Neuron (in vitro differentiated cells): ENCODE measurements at regions not wholly inside any gene's neighbourhood (a gene's known extent, or its start where the extent isn't known, plus 50 kb on each side); places are given as distances from the start of the nearest gene placed in this dataset.

ENCODE experiments used
- H2AFZ ChIP-seq: one replicate; pipeline ENCODE4 v1.6.1; 2013; ENCODE audit warnings: low read depth, mild to moderate bottlenecking, inconsistent platforms, low read length, moderate library complexity
- H3K27me3 ChIP-seq: one replicate; pipeline ENCODE4 v1.6.1; 2013; ENCODE audit warnings: low read length; ENCODE audit not compliant: insufficient read depth
- H3K36me3 ChIP-seq: one replicate; pipeline ENCODE4 v1.6.1; 2013; ENCODE audit warnings: low read length; ENCODE audit not compliant: insufficient read depth
- H3K4me1 ChIP-seq: one replicate; pipeline ENCODE4 v1.6.1; 2013; ENCODE audit warnings: low read length; ENCODE audit not compliant: insufficient read depth
- H3K4me3 ChIP-seq: 2 replicates; pipeline ENCODE4 v1.5.1; 2013; ENCODE audit warnings: mild to moderate bottlenecking, low read length, moderate library complexity
- H3K9me3 ChIP-seq: one replicate; pipeline ENCODE4 v1.6.1; 2013; ENCODE audit warnings: low read length

GRCh38 chr13:50523307-50523706, 320.2 kb downstream of the DLEU7 start:
- Histone ChIP-seq H2AFZ (no peak overlapping the region), H3K36me3 (no peaks in the 10 kb centered on the region), H3K4me1 (no peaks in the 10 kb centered on the region), H3K27me3 (no peaks in the 10 kb centered on the region), H3K9me3 (no peaks in the 10 kb centered on the region), H3K4me3 (no peak overlapping the region)

- Histone ChIP-seq H3K4me3 (no peak overlapping the region), H3K9me3 (no peaks in the 10 kb centered on the region), H2AFZ (no peak overlapping the region), H3K27me3 (no peaks in the 10 kb centered on the region), H3K36me3 (no peaks in the 10 kb centered on the region), H3K4me1 (no peaks in the 10 kb centered on the region)
Observed at GRCh38 chr13:50524560-50524959, 318.9 kb downstream of the DLEU7 start.

DNA sequence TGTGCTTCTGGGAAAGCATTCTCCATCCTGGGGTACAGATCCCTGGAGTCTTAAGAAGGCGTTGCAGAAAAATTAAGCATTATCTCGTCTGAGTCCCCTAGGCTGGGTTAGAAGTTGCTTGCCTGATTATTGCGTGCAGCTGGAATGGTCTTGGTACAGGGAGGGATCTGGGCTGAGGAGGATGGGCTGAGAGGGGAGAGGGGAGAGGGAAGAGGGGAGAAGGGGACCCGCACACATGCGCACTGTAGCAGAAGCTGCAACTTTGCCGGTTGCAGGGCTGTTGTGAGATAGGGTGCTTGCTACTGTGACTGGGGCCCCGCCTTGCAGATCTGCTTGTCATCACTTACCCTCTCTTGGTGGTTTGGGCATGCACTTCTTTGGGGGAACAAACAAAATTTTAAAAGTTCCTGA, 316.8 kb downstream of the DLEU7 start:
- no peak overlapping the region for H2AFZ ChIP-seq
- H3K4me3 ChIP-seq = no peak overlapping the region
- H3K27me3 ChIP-seq = no peaks in the 10 kb centered on the region
- no peaks in the 10 kb centered on the region for H3K36me3 ChIP-seq
- no peaks in the 10 kb centered on the region for H3K4me1 ChIP-seq
- no peaks in the 10 kb centered on the region for H3K9me3 ChIP-seq

GRCh38 chr13:50527188-50527587, 316.3 kb downstream of the DLEU7 start:
- H3K4me1 ChIP-seq = no peaks in the 10 kb centered on the region
- no peak overlapping the region for H3K4me3 ChIP-seq
- no peak overlapping the region for H2AFZ ChIP-seq
- H3K36me3 ChIP-seq = no peaks in the 10 kb centered on the region
- no peaks in the 10 kb centered on the region for H3K27me3 ChIP-seq
- no peaks in the 10 kb centered on the region for H3K9me3 ChIP-seq

- Histone ChIP-seq H3K4me1 (no peaks in the 10 kb centered on the region), H3K4me3 (no peak overlapping the region), H3K9me3 (no peaks in the 10 kb centered on the region), H3K27me3 (no peaks in the 10 kb centered on the region), H3K36me3 (no peaks in the 10 kb centered on the region), H2AFZ (no peak overlapping the region)
Observed at GRCh38 chr13:50527612-50528509, 315.6 kb downstream of the DLEU7 start.

DNA sequence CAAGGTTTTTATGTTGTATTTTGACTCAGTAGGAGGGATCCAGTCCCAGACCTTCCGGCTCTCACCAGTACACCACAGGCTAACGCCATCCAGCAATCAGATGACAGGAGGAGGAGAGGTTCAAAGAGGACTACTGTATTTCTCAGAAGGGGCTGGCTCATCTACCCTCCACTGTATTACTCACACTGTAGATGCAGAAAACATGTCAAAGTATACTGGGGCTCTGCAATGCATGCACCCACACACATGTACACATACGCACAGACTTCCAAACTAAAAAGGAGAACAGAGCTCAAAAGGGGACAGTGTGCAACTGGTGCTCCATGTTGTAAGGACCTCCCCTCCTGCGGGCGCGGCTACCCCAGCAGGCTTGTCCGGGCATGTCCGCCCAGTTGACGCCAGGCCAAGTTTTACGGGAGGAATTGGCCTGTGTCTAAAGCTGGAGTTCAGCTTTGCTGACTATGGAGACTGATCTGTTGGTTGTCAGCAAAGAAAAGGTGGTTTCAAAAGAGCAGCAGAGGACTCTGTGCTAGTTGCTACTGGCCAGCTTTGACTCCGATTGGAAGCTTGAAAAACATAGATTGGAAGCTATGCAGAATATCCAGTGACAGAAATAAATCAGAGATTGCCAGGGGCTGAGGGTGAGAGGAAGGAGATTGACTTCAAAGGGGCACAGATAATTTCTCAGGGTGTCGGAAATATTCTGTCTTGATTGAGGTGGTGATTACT, 314.2 kb downstream of the DLEU7 start:
- Histone ChIP-seq H3K9me3 (no peaks in the 10 kb centered on the region), H3K27me3 (no peaks in the 10 kb centered on the region), H2AFZ (peak overlapping the region; percentile 6), H3K4me3 (no peak overlapping the region), H3K4me1 (no peaks in the 10 kb centered on the region), H3K36me3 (no peaks in the 10 kb centered on the region)

DNA sequence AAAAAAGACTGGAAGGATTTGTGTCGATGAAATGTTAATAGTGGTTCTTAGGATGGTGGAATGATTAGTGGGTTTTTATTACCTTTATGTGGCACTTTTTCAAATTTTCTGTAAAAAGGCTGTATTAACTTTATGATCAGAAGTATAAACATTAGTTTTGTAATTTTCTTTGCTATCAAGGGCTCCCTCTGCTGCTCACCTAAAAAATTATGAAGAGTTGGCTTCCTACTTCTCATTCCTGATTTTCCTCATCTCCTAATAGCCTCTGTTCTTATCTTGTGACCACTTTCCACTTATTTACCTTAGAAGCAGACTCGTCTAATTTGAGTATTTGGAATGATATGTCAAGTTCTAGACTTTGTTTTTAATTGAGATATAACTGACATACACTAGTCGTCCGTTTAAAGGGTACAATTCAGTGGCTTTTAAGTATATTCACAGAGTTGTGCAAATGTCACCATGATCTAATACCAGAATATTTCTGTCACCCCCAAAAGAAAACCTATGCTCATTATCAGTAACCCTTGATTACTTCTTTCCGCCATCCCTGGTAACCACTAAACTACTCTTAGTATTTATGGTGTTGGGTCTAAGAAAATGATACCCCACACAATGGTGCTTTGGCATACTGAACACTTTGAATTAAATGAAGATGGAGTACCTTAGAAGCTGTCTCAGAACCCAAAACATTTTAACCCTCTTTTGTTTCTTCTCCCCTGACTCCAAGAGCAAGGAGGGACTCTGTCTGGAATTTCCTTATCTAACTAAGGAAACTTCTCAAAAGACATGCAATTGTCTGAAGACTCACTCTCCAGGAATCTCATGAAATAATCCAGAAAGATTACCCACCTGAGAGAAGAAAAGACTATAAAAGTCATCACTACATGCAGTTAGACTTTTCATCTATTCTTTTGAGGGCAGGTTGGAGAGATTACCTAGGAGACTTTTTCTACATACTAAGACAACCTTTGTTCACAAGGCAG, 311.3 kb downstream of the DLEU7 start:
- H2AFZ ChIP-seq = no peak overlapping the region
- no peaks in the 10 kb centered on the region for H3K27me3 ChIP-seq
- H3K36me3 ChIP-seq = no peaks in the 10 kb centered on the region
- peaks cover 6% of the 10 kb centered on the region for H3K9me3 ChIP-seq
- no peaks in the 10 kb centered on the region for H3K4me1 ChIP-seq
- H3K4me3 ChIP-seq = no peak overlapping the region

DNA sequence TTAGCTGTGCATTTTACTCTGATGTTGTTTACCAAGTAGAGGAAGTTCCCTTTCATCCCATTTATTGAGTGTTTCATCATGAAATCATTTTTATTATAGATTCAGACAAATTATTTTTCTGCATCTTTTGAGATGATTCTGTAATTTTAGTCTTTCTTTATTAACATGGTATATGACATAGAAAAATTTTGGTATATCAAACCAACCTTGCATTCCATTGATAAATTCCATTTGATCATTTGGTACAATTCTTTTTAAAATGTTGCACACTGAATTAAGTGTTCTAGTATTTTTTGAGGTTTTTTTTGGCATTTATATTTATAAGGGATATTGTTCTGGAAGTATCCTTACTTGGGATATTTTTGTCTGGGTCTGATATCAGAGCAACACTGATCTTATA, 308.4 kb downstream of the DLEU7 start:
- peaks cover 6% of the 10 kb centered on the region for H3K9me3 ChIP-seq
- no peaks in the 10 kb centered on the region for H3K27me3 ChIP-seq
- no peak overlapping the region for H2AFZ ChIP-seq
- no peaks in the 10 kb centered on the region for H3K36me3 ChIP-seq
- H3K4me3 ChIP-seq = no peak overlapping the region
- no peaks in the 10 kb centered on the region for H3K4me1 ChIP-seq

DNA sequence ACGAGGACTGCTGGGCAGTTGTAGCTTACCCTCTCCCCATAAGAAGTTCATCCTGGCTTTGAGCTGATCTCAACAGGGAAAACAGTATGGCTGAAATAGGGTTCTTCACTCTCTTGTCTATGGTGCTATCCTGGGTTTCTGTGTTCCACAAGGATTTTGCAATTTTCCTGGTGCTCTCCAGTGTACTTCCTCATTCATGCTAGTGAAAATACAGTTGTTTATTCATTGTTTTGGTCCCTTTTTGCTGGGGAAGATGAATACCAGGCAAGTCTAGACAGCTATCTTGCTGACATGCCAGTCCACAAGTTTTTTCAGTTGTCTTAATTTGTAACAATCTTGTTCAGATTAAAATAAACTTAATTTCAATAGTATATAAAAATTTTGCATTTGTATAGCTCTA, 306.5 kb downstream of the DLEU7 start:
- no peaks in the 10 kb centered on the region for H3K27me3 ChIP-seq
- no peak overlapping the region for H2AFZ ChIP-seq
- H3K36me3 ChIP-seq = no peaks in the 10 kb centered on the region
- peaks cover 6% of the 10 kb centered on the region for H3K9me3 ChIP-seq
- no peak overlapping the region for H3K4me3 ChIP-seq
- H3K4me1 ChIP-seq = no peaks in the 10 kb centered on the region

DNA sequence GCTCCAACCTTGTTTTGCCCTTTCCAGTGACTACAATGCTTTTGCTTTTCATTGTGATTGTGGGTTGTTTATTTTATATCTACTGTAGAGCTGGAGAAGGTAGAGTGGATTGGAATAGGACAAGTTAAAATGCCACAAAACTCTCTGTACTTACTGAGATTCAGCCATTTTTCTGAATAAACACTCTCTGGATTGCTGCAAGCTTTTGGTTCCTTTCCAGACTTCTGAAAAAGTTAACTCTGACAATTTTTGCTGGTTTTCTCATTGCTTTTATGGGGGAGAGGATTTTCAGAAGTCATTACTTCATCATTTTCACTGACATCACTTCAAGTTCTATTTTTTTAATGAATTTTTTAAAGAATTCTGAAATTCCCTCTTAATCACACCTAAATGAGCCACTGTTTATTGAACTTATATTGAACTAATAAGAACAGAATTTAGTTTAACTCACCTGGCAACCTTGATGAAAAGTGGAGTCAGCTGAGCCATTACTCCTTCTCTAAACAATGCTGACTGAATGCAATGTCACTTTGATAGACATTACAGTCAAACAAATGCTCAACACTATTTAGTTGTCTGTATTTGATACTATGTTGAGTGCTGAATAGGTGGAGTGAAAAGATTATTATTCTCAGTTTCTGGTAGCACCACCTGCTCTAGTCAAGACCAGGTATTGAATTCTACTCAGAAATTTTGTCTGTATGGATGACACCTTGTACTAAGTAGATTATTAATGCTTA, 303.5 kb downstream of the DLEU7 start:
- peaks cover 13% of the 10 kb centered on the region for H3K4me1 ChIP-seq
- no peaks in the 10 kb centered on the region for H3K36me3 ChIP-seq
- H3K27me3 ChIP-seq = no peaks in the 10 kb centered on the region
- peaks cover 6% of the 10 kb centered on the region for H3K9me3 ChIP-seq
- H3K4me3 ChIP-seq = no peak overlapping the region
- no peak overlapping the region for H2AFZ ChIP-seq

- Histone ChIP-seq H3K4me1 (peaks cover 13% of the 10 kb centered on the region), H2AFZ (no peak overlapping the region), H3K9me3 (no peaks in the 10 kb centered on the region), H3K36me3 (no peaks in the 10 kb centered on the region), H3K4me3 (no peak overlapping the region), H3K27me3 (no peaks in the 10 kb centered on the region)
Observed at GRCh38 chr13:50543141-50543540, 300.4 kb downstream of the DLEU7 start.

DNA sequence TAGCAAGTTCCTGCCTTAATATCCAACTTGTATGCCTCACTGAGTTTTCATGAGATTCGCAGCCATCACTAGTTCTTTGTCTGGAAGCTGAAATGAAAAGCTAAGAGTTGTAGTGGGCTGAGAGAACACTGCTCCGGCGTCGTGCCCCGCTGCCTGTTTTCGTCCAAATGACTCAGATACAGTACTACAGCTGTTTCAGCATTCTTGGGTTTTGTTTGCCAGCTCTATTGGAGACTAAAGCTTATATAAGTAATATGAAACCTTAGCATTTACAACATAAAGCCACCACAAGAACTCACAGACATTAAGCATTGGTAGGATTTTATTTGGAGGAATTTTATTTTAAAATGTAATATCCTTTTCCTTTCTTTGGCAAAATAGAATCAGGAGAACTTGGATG, 299.7 kb downstream of the DLEU7 start:
- Histone ChIP-seq H3K9me3 (no peaks in the 10 kb centered on the region), H3K4me3 (peak overlapping the region; percentile 36), H3K36me3 (no peaks in the 10 kb centered on the region), H3K27me3 (no peaks in the 10 kb centered on the region), H3K4me1 (peaks cover 13% of the 10 kb centered on the region), H2AFZ (peak overlapping the region; percentile 63)
